ENCODE measurements at regions not wholly inside any gene's neighbourhood (a gene's known extent, or its start where the extent isn't known, plus 50 kb on each side); places are given as distances from the start of the nearest gene placed in this dataset.
"Not testable (repeated sequence)": the region's sequence is repeated elsewhere in the genome, so short reads cannot be mapped to it uniquely, and the experiment has no call there.

DNA sequence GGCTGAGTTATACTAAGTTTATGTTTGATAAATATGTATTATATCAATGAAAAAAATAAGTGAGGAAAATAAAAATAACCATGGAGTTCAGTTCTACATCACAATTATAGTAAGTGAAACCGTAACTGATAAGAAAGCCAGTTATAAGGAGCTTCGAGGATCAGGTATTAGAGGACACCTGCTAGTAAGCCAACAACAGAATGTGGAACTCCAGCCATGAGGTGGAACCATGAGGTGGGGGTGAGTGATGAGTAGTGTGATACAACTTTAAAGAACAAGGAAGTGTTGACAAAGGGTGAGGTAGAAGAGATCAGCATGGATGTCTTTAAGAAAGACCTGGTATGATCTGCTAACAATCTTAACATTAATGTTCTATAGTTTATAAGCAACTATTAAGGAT is 452.9 kb downstream of the GUCY1A2 start:
- no peak overlapping the region for H3K27ac ChIP-seq (ENCODE audit: insufficient read depth, low read length)
- H3K79me2 ChIP-seq (ENCODE audit: control insufficient read depth, insufficient read depth, low read length), result no peaks in the 10 kb centered on the region

DNA sequence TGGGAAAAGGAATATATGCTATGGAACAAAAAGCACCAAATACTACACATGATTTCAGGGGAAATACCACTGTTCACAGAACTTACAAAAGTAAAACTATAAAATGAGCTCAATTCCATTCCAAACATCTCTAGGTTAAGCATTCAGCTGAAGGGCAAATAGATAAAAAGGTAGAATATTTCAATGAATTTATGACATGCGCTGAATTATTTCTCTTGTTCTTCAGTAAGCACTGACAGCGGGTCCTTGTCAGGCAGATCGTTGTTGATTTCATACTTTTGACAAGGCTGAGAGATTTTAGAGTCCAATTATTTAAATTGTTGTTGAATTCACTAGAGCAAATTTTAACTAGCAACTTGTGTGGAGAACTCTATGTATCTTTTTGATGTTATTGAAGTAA is 449.6 kb downstream of the GUCY1A2 start:
- Histone ChIP-seq H3K4me2 (ENCODE audit: extremely low read depth, insufficient read depth, low read length) (no peak overlapping the region), H3K36me3 (ENCODE audit: control insufficient read depth, insufficient read depth, low read length) (no peaks in the 10 kb centered on the region), H3K27me3 (ENCODE audit: control insufficient read depth, insufficient read depth, low read length) (no peaks in the 10 kb centered on the region), H3K4me1 (ENCODE audit: control insufficient read depth, extremely low read depth, insufficient read depth, low read length) (no peaks in the 10 kb centered on the region), H4K20me1 (ENCODE audit: control insufficient read depth, extremely low read depth, insufficient read depth, low read length) (no peaks in the 10 kb centered on the region), H2AFZ (ENCODE audit: low read length) (no peak overlapping the region), H3K4me3 (replicated peaks in 1 of 4; ENCODE audit: control extremely low read depth in 1 of 4, insufficient read depth in 1 of 4, low read depth in 3 of 4, low read length in 4 of 4) (no peak overlapping the region), H3K9me3 (ENCODE audit: control insufficient read depth, insufficient read depth, low read depth, low read length) (no peaks in the 10 kb centered on the region), H3K79me2 (ENCODE audit: control insufficient read depth, insufficient read depth, low read length) (no peaks in the 10 kb centered on the region), H3K9ac (ENCODE audit: insufficient read depth, low read length) (no peak overlapping the region), H3K27ac (ENCODE audit: insufficient read depth, low read length) (no peak overlapping the region)
- TF ChIP-seq EZH2 (IDR thresholded peaks at IDR 0.05; ENCODE audit: low read length, missing control alignments), result no peak
- no peak for DNase-seq (ENCODE audit: low read depth in 2 of 2)

More for the DNA sequence above, 452.9 kb downstream of the GUCY1A2 start:
- Histone ChIP-seq H3K36me3 (ENCODE audit: control insufficient read depth, insufficient read depth, low read length) (no peaks in the 10 kb centered on the region), H3K9ac (ENCODE audit: insufficient read depth, low read length) (no peak overlapping the region), H3K4me3 (replicated peaks in 1 of 4; ENCODE audit: control extremely low read depth in 1 of 4, insufficient read depth in 1 of 4, low read depth in 3 of 4, low read length in 4 of 4) (no peak overlapping the region), H3K4me2 (ENCODE audit: extremely low read depth, insufficient read depth, low read length) (no peak overlapping the region), H3K4me1 (ENCODE audit: control insufficient read depth, extremely low read depth, insufficient read depth, low read length) (no peaks in the 10 kb centered on the region), H3K27me3 (ENCODE audit: control insufficient read depth, insufficient read depth, low read length) (no peaks in the 10 kb centered on the region), H2AFZ (ENCODE audit: low read length) (no peak overlapping the region), H4K20me1 (ENCODE audit: control insufficient read depth, extremely low read depth, insufficient read depth, low read length) (no peaks in the 10 kb centered on the region), H3K9me3 (ENCODE audit: control insufficient read depth, insufficient read depth, low read depth, low read length) (no peaks in the 10 kb centered on the region)
- DNase-seq (ENCODE audit: low read depth in 2 of 2), result no peak
- no peak for TF ChIP-seq EZH2 (IDR thresholded peaks at IDR 0.05; ENCODE audit: low read length, missing control alignments)
- TF ChIP-seq, protein P1, sequence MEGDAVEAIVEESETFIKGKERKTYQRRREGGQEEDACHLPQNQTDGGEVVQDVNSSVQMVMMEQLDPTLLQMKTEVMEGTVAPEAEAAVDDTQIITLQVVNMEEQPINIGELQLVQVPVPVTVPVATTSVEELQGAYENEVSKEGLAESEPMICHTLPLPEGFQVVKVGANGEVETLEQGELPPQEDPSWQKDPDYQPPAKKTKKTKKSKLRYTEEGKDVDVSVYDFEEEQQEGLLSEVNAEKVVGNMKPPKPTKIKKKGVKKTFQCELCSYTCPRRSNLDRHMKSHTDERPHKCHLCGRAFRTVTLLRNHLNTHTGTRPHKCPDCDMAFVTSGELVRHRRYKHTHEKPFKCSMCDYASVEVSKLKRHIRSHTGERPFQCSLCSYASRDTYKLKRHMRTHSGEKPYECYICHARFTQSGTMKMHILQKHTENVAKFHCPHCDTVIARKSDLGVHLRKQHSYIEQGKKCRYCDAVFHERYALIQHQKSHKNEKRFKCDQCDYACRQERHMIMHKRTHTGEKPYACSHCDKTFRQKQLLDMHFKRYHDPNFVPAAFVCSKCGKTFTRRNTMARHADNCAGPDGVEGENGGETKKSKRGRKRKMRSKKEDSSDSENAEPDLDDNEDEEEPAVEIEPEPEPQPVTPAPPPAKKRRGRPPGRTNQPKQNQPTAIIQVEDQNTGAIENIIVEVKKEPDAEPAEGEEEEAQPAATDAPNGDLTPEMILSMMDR (conservative IDR thresholded peaks at IDR 0.05 in 1 of 2, IDR thresholded peaks at IDR 0.05 in 1 of 2; ENCODE audit: low read depth in 1 of 2, low read length in 2 of 2), result no peak

DNA sequence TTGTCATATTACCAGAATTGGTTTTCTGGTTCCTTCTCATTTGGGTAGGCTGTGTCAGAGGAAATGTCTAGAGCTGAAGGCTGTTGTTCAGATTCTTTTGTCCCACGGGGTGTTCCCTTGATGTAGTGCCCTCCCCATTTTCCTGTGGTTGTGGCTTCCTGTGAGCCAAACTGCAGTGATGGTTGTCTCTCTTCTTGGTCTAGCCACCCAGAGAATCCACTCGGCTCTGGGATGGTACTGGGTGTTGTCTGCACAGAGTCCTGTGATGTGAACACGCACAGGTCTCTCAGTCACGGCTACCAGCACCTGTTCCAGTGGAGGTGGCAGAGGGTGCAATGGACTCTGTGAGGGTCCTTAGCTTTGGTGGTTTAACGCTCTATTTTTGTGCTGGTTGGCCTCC is 440.9 kb downstream of the GUCY1A2 start:
- H3K4me2 ChIP-seq (ENCODE audit: extremely low read depth, insufficient read depth, low read length); H3K9me3 ChIP-seq (ENCODE audit: control insufficient read depth, insufficient read depth, low read depth, low read length); H3K79me2 ChIP-seq (ENCODE audit: control insufficient read depth, insufficient read depth, low read length); H3K27ac ChIP-seq (ENCODE audit: insufficient read depth, low read length); H2AFZ ChIP-seq (ENCODE audit: low read length); DNase-seq (ENCODE audit: low read depth in 2 of 2); H3K4me1 ChIP-seq (ENCODE audit: control insufficient read depth, extremely low read depth, insufficient read depth, low read length); H4K20me1 ChIP-seq (ENCODE audit: control insufficient read depth, extremely low read depth, insufficient read depth, low read length); H3K4me3 ChIP-seq (replicated peaks in 1 of 4; ENCODE audit: control extremely low read depth in 1 of 4, insufficient read depth in 1 of 4, low read depth in 3 of 4, low read length in 4 of 4); H3K9ac ChIP-seq (ENCODE audit: insufficient read depth, low read length); H3K27me3 ChIP-seq (ENCODE audit: control insufficient read depth, insufficient read depth, low read length); H3K36me3 ChIP-seq (ENCODE audit: control insufficient read depth, insufficient read depth, low read length): not testable (repeated sequence)

DNA sequence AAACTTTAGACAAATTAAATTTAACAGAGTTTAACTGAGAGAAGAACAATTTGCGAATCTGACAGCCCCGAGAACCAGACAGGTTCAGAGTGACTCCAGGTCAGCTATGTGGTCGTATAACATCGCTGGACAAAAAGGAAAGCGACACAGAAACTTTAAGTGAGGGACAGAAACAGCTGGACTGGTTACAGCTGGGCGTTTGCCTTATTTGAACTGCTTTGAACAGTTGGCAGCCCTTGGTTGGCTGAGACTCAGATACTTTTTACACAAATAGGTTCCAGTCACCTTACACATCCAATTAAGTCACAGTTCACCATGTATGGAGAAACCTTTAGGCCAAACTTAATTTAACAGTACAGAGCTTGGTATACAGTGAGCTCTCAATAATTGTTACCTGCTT is 436.9 kb downstream of the GUCY1A2 start:
- Histone ChIP-seq H2AFZ (ENCODE audit: low read length) (peak overlapping the region; percentile 45), H3K4me3 (replicated peaks in 1 of 4; ENCODE audit: control extremely low read depth in 1 of 4, insufficient read depth in 1 of 4, low read depth in 3 of 4, low read length in 4 of 4) (no peak overlapping the region), H3K36me3 (ENCODE audit: control insufficient read depth, insufficient read depth, low read length) (no peaks in the 10 kb centered on the region), H3K79me2 (ENCODE audit: control insufficient read depth, insufficient read depth, low read length) (no peaks in the 10 kb centered on the region), H4K20me1 (ENCODE audit: control insufficient read depth, extremely low read depth, insufficient read depth, low read length) (no peaks in the 10 kb centered on the region), H3K27ac (ENCODE audit: insufficient read depth, low read length) (no peak overlapping the region), H3K4me1 (ENCODE audit: control insufficient read depth, extremely low read depth, insufficient read depth, low read length) (no peaks in the 10 kb centered on the region), H3K4me2 (ENCODE audit: extremely low read depth, insufficient read depth, low read length) (no peak overlapping the region), H3K27me3 (ENCODE audit: control insufficient read depth, insufficient read depth, low read length) (no peaks in the 10 kb centered on the region), H3K9ac (ENCODE audit: insufficient read depth, low read length) (no peak overlapping the region), H3K9me3 (ENCODE audit: control insufficient read depth, insufficient read depth, low read depth, low read length) (no peaks in the 10 kb centered on the region)
- no peak for TF ChIP-seq EZH2 (IDR thresholded peaks at IDR 0.05; ENCODE audit: low read length, missing control alignments)
- TF ChIP-seq, protein P1 (conservative IDR thresholded peaks at IDR 0.05 in 1 of 2, IDR thresholded peaks at IDR 0.05 in 1 of 2; ENCODE audit: low read depth in 1 of 2, low read length in 2 of 2), result no peak
- peak in 1 of 2 donors; percentile 30 for DNase-seq (ENCODE audit: low read depth in 2 of 2)
